Choroid plexus epithelial cell (primary cell): ENCODE measurements at regions not wholly inside any gene's neighbourhood (a gene's known extent, or its start where the extent isn't known, plus 50 kb on each side); places are given as distances from the start of the nearest gene placed in this dataset.
A peak's percentile ranks its signal among the peaks of the same experiment; 100 is the strongest.

Source experiments
- DNase-seq: peaks from one replicate; pipeline ENCODE4 v3.0.0-alpha.2; 2010; ENCODE audit warnings: low read depth
- H3K4me3 ChIP-seq: 2 replicates; pipeline ENCODE4 v1.5.1; 2011; ENCODE audit warnings: low read depth, mild to moderate bottlenecking, control low read depth, low read length, moderate library complexity
- CTCF ChIP-seq: conservative IDR thresholded peaks from 2 replicates; pipeline ENCODE4 v1.5.1; 2011; ENCODE audit warnings: low read depth, mild to moderate bottlenecking, control low read depth, inconsistent platforms, low read length, moderate library complexity

- TF ChIP-seq CTCF = peak; percentile 70
- no peak overlapping the region for H3K4me3 ChIP-seq
- peak; percentile 72 for DNase-seq
Measured at GRCh38 chr7:28298870-28299518, 113.3 kb upstream of the CREB5 start.

GRCh38 chr7:28299556-28299955, 112.8 kb upstream of the CREB5 start:
- no peak for TF ChIP-seq CTCF
- H3K4me3 ChIP-seq = no peak overlapping the region
- no peak for DNase-seq

DNA sequence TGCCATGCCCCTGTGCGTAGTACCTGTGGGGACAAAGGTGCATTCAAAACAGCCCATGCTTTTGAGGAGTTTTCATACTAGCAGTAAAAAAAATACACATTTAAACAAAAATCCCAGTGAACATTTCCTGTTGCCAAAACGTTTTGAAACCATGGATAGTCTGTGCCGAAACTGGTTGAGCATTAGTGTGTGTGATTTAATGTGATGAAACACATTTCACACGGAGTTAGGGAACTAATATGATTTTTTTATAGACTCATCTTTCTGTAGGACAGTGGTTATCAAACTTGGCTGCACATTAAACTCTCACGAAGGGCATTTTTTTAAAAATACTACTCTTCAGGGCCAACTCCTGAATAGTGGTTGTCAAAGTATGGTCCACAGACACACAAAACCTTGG, 111.8 kb upstream of the CREB5 start:
- DNase-seq = no peak
- TF ChIP-seq CTCF = no peak
- H3K4me3 ChIP-seq = no peak overlapping the region

GRCh38 chr7:28301148-28301641, 111.1 kb upstream of the CREB5 start:
- no peak for TF ChIP-seq CTCF
- no peak overlapping the region for H3K4me3 ChIP-seq
- DNase-seq = peak; percentile 15

- TF ChIP-seq CTCF = no peak
- DNase-seq = no peak
- no peak overlapping the region for H3K4me3 ChIP-seq
Measured at GRCh38 chr7:28304290-28304689, 108.0 kb upstream of the CREB5 start.

GRCh38 chr7:28309704-28310459, 102.4 kb upstream of the CREB5 start:
- TF ChIP-seq CTCF = no peak
- no peak overlapping the region for H3K4me3 ChIP-seq
- DNase-seq = no peak
